ENCODE measurements at regions not wholly inside any gene's neighbourhood (a gene's known extent, or its start where the extent isn't known, plus 50 kb on each side); places are given as distances from the start of the nearest gene placed in this dataset.

DNA sequence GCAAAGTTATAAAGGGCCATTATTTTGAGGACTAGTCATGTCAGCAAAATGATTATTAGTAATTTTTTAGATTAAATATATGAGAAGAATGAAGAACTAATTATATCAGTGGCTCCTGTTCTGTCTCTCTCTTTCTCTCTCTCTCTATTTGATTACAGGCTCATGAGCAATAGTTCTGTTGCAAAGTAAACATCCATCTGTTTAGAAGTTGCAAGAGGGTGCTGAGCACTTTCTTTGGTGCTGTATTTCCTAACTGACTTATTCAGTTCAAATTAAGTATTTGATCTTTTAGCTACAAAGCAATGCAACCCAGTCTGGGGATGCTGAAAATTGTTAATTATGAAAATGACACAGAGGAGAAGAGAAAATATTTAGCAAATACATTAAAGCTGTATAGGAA, 408.1 kb upstream of the UBE2E3 start:
- TF ChIP-seq, protein P1, sequence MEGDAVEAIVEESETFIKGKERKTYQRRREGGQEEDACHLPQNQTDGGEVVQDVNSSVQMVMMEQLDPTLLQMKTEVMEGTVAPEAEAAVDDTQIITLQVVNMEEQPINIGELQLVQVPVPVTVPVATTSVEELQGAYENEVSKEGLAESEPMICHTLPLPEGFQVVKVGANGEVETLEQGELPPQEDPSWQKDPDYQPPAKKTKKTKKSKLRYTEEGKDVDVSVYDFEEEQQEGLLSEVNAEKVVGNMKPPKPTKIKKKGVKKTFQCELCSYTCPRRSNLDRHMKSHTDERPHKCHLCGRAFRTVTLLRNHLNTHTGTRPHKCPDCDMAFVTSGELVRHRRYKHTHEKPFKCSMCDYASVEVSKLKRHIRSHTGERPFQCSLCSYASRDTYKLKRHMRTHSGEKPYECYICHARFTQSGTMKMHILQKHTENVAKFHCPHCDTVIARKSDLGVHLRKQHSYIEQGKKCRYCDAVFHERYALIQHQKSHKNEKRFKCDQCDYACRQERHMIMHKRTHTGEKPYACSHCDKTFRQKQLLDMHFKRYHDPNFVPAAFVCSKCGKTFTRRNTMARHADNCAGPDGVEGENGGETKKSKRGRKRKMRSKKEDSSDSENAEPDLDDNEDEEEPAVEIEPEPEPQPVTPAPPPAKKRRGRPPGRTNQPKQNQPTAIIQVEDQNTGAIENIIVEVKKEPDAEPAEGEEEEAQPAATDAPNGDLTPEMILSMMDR (IDR thresholded peaks at IDR 0.05; ENCODE audit: insufficient read depth, low read length): no peak
- no peak for TF ChIP-seq POLR2AphosphoS5 (IDR thresholded peaks at IDR 0.05; ENCODE audit: low read depth)
